Mesenchymal stem cell (in vitro differentiated cells and primary cell): ENCODE measurements at regions not wholly inside any gene's neighbourhood (a gene's known extent, or its start where the extent isn't known, plus 50 kb on each side); places are given as distances from the start of the nearest gene placed in this dataset.

ENCODE experiments used
- DNase-seq: peaks from one replicate; pipeline ENCODE4 v3.0.0-alpha.2; 2013
- H2AFZ ChIP-seq: one replicate; pipeline ENCODE4 v1.6.1; 2013; ENCODE audit warnings: low read depth, mild to moderate bottlenecking, control low read depth, inconsistent platforms, low read length, moderate library complexity
- H2AK5ac ChIP-seq: 2 replicates; pipeline ENCODE4 v1.6.1; 2013; ENCODE audit warnings: low read length, moderate library complexity, mild to moderate bottlenecking, inconsistent platforms; ENCODE audit not compliant: severe bottlenecking
- H2BK120ac ChIP-seq: one replicate; pipeline ENCODE4 v1.6.1; 2013; ENCODE audit warnings: low read depth, mild to moderate bottlenecking, inconsistent platforms, low read length, moderate library complexity
- H2BK12ac ChIP-seq, 2 experiments: one replicate each; pipeline ENCODE4 v1.6.1; 2013; ENCODE audit warnings: inconsistent platforms in 2 of 2, low read length in 2 of 2, mild to moderate bottlenecking in 2 of 2, moderate library complexity in 2 of 2, control low read depth in 1 of 2
- H2BK15ac ChIP-seq: one replicate; pipeline ENCODE4 v1.6.1; 2013; ENCODE audit warnings: mild to moderate bottlenecking, low read depth, inconsistent platforms; ENCODE audit not compliant: poor library complexity, severe bottlenecking
- H2BK5ac ChIP-seq: 2 replicates; pipeline ENCODE4 v1.6.1; 2013; ENCODE audit warnings: low read depth, mild to moderate bottlenecking, low read length, control low read depth, inconsistent platforms; ENCODE audit not compliant: poor library complexity, severe bottlenecking
- H3K14ac ChIP-seq, 2 experiments: one replicate each; pipeline ENCODE4 v1.6.1; 2013; ENCODE audit warnings: inconsistent platforms in 2 of 2, low read length in 2 of 2, control low read depth in 1 of 2, mild to moderate bottlenecking in 1 of 2, moderate library complexity in 1 of 2
- H3K18ac ChIP-seq, 2 experiments: one replicate each; pipeline ENCODE4 v1.6.1; 2013; ENCODE audit warnings: inconsistent platforms in 2 of 2, low read length in 2 of 2, control low read depth in 1 of 2, low read depth in 1 of 2, mild to moderate bottlenecking in 1 of 2
- H3K23ac ChIP-seq, 2 experiments: one replicate each; pipeline ENCODE4 v1.6.1; 2013; ENCODE audit warnings: inconsistent platforms in 2 of 2, low read length in 2 of 2, mild to moderate bottlenecking in 2 of 2, moderate library complexity in 2 of 2, control low read depth in 1 of 2
- H3K27ac ChIP-seq: 2 replicates; pipeline ENCODE4 v1.5.1; 2013; ENCODE audit warnings: mild to moderate bottlenecking, moderate library complexity, low read length, control low read depth, inconsistent platforms; ENCODE audit not compliant: poor library complexity, severe bottlenecking
- H3K27me3 ChIP-seq, 2 experiments: 2 replicates each; pipeline versions ENCODE4 v1.6.1 to v1.7.0; 2013; ENCODE audit warnings: low read length in 2 of 2, mild to moderate bottlenecking in 2 of 2, moderate library complexity in 2 of 2, control low read depth in 1 of 2, inconsistent platforms in 1 of 2; ENCODE audit not compliant: control insufficient read depth in 1 of 2, insufficient read depth in 1 of 2
- H3K36me3 ChIP-seq, 2 experiments: 2 replicates each; pipeline versions ENCODE4 v1.6.1 to v1.7.0; 2013; ENCODE audit warnings: low read length in 2 of 2, control low read depth in 1 of 2, inconsistent platforms in 1 of 2, low read depth in 1 of 2, mild to moderate bottlenecking in 1 of 2; ENCODE audit not compliant: insufficient read depth in 2 of 2, control insufficient read depth in 1 of 2
- H3K4ac ChIP-seq, 2 experiments: one replicate each; pipeline ENCODE4 v1.6.1; 2013; ENCODE audit warnings: inconsistent platforms in 2 of 2, low read length in 2 of 2, mild to moderate bottlenecking in 2 of 2, moderate library complexity in 2 of 2, control low read depth in 1 of 2, low read depth in 1 of 2
- H3K4me1 ChIP-seq: 2 replicates; pipeline ENCODE4 v1.6.1; 2013; ENCODE audit warnings: low read depth, low read length, control low read depth; ENCODE audit not compliant: control insufficient read depth, insufficient read depth
- H3K4me2 ChIP-seq: 2 replicates; pipeline ENCODE4 v1.6.1; 2013; ENCODE audit warnings: low read length, mild to moderate bottlenecking, inconsistent platforms; ENCODE audit not compliant: poor library complexity, severe bottlenecking
- H3K4me3 ChIP-seq, 2 experiments: 2 replicates each; pipeline versions ENCODE4 v1.5.1 to v1.7.0; 2013; ENCODE audit warnings: low read length in 2 of 2, mild to moderate bottlenecking in 2 of 2, control low read depth in 1 of 2, low read depth in 1 of 2; ENCODE audit not compliant: insufficient read depth in 1 of 2
- H3K79me1 ChIP-seq: replicated peaks from 2 replicates; pipeline ENCODE4 v1.6.1; 2013; ENCODE audit warnings: mild to moderate bottlenecking, control low read depth, low read length, inconsistent platforms; ENCODE audit not compliant: poor library complexity, severe bottlenecking
- H3K9ac ChIP-seq: 2 replicates; pipeline ENCODE4 v1.7.0; 2013; ENCODE audit warnings: mild to moderate bottlenecking, low read length, moderate library complexity
- H3K9me3 ChIP-seq: 2 replicates; pipeline ENCODE4 v1.7.0; 2013; ENCODE audit warnings: mild to moderate bottlenecking, low read length; ENCODE audit not compliant: control insufficient read depth
- H4K8ac ChIP-seq: one replicate; pipeline ENCODE4 v1.6.1; 2013; ENCODE audit warnings: inconsistent platforms, mild to moderate bottlenecking, low read length, moderate library complexity
- H4K91ac ChIP-seq: one replicate; pipeline ENCODE4 v1.6.1; 2013; ENCODE audit warnings: mild to moderate bottlenecking, low read length, inconsistent platforms
- WGBS: methylation state at CpG from one replicate; pipeline ENCODE4 v1.1.7; 2013; ENCODE audit warnings: mixed read lengths; 5-methylcytosine and 5-hydroxymethylcytosine counted together

DNA sequence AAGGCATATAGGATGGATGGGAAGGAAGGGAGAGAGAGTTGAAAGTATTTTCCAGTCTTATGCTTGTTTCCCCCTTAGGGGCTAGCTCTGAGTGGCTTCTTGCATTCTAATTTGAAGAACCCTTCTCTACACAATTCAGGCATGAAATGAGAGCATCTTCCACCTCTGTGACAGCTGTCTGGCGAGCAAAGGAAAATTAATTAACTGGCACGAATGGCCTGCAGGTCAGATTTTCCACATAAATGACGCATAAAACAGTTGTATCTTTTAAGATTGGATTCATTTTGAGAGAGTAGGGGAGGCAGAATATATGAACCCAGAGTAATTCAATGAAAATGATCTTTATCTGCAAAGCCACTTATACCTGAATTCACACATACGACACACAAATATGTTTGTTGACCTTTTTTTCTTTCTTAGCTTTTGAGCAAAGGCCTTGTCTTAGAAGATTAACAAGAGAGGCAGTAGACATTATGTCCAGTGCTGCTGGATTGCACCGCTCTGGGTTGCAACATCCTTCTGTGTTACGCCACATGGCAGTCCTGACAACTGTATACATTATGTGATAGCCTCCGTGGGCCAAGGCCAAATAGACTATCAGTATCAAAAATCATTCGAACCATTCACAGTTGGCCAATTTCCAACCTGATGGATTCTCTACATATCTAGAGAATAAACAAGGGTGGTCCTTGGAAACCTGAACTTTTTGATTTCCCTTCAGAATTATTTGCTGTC, 173.0 kb upstream of the GOT2 start:
- DNase-seq = no peak
- no peak overlapping the region for H3K14ac ChIP-seq
- no peak overlapping the region for H4K91ac ChIP-seq
- H3K4me1 ChIP-seq = no peaks in the 10 kb centered on the region
- H3K36me3 ChIP-seq = no peaks in the 10 kb centered on the region
- no peaks in the 10 kb centered on the region for H3K9me3 ChIP-seq
- no peak overlapping the region for H2AK5ac ChIP-seq
- H2BK12ac ChIP-seq = no peak overlapping the region
- WGBS = 84% methylated on average over 7 of the region's 8 CpGs
- no peak overlapping the region for H2BK15ac ChIP-seq
- no peak overlapping the region for H4K8ac ChIP-seq
- H3K23ac ChIP-seq = no peak overlapping the region
- H2BK120ac ChIP-seq = no peak overlapping the region
- no peak overlapping the region for H3K4me3 ChIP-seq
- no peak overlapping the region for H2AFZ ChIP-seq
- H3K27ac ChIP-seq = no peak overlapping the region
- no peaks in the 10 kb centered on the region for H3K79me1 ChIP-seq
- H3K9ac ChIP-seq = no peak overlapping the region
- H2BK5ac ChIP-seq = no peak overlapping the region
- no peak overlapping the region for H3K4ac ChIP-seq
- H3K27me3 ChIP-seq = no peaks in the 10 kb centered on the region
- H3K18ac ChIP-seq = no peak overlapping the region
- H3K4me2 ChIP-seq = no peak overlapping the region

- no peaks in the 10 kb centered on the region for H3K36me3 ChIP-seq
- H4K8ac ChIP-seq = no peak overlapping the region
- no peaks in the 10 kb centered on the region for H3K27me3 ChIP-seq
- no peak overlapping the region for H2BK120ac ChIP-seq
- H2AFZ ChIP-seq = no peak overlapping the region
- H3K4me3 ChIP-seq = no peak overlapping the region
- no peaks in the 10 kb centered on the region for H3K4me1 ChIP-seq
- H3K9ac ChIP-seq = no peak overlapping the region
- H2BK12ac ChIP-seq = no peak overlapping the region
- no peak for DNase-seq
- H3K18ac ChIP-seq = no peak overlapping the region
- no peak overlapping the region for H2AK5ac ChIP-seq
- no peak overlapping the region for H4K91ac ChIP-seq
- H3K4me2 ChIP-seq = no peak overlapping the region
- H3K14ac ChIP-seq = no peak overlapping the region
- WGBS = 88% methylated on average over 1 of the region's 4 CpGs
- H3K79me1 ChIP-seq = no peaks in the 10 kb centered on the region
- H3K23ac ChIP-seq = no peak overlapping the region
- H3K9me3 ChIP-seq = peaks cover 2% of the 10 kb centered on the region
- H2BK5ac ChIP-seq = no peak overlapping the region
- no peak overlapping the region for H3K4ac ChIP-seq
- H2BK15ac ChIP-seq = no peak overlapping the region
- no peak overlapping the region for H3K27ac ChIP-seq
These were observed 170.2 kb upstream of the GOT2 start for GRCh38 chr16:58904291-58904690.

- Histone ChIP-seq H3K4me3 (no peak overlapping the region), H3K4ac (no peak overlapping the region), H4K91ac (no peak overlapping the region), H2BK5ac (no peak overlapping the region), H2BK12ac (no peak overlapping the region), H2BK15ac (no peak overlapping the region), H3K9me3 (no peaks in the 10 kb centered on the region), H3K9ac (no peak overlapping the region), H3K79me1 (no peaks in the 10 kb centered on the region), H3K18ac (no peak overlapping the region), H4K8ac (no peak overlapping the region), H2AFZ (no peak overlapping the region), H3K23ac (no peak overlapping the region), H3K4me1 (no peaks in the 10 kb centered on the region), H2AK5ac (no peak overlapping the region), H3K36me3 (no peaks in the 10 kb centered on the region), H3K14ac (no peak overlapping the region), H3K4me2 (no peak overlapping the region), H3K27me3 (no peaks in the 10 kb centered on the region), H2BK120ac (no peak overlapping the region), H3K27ac (no peak overlapping the region)
- WGBS = 81% methylated on average over 1 of the region's 1 CpG
- DNase-seq = no peak
These were observed 155.4 kb upstream of the GOT2 start for GRCh38 chr16:58889516-58889915.

DNA sequence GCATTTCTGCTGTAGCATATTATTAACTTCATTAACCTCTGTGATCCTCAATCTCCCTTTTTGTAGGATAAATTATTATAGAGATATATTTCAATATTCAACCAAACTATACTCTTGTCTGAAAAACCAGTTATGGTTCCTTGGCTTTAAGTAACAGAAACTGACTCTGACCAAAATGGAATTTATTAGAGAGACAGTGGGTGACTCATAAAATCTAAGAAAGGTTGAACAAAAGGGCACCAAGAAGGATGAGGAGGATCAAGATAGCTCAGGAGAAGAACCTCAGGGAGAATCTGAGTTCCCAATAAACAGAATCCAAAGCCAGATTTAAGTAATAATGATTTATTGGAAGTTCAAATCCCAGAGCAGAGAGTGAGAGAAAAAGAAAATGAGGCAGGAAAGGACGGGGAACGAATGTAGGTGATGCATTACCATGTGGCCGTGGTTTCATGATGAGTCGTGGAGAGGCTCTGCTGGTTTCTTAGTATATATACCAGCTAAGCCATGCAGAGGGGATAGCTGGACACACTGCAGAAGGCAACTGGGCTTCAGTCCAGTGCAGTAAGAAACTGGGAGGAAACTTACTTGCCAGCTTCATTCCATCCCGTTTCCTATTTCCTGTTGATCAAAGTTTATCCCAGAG, 151.5 kb upstream of the GOT2 start:
- Histone ChIP-seq H2BK5ac (no peak overlapping the region), H3K27ac (no peak overlapping the region), H3K4me2 (no peak overlapping the region), H2BK120ac (no peak overlapping the region), H3K79me1 (no peaks in the 10 kb centered on the region), H2AFZ (no peak overlapping the region), H3K4ac (no peak overlapping the region), H3K23ac (no peak overlapping the region), H3K4me3 (no peak overlapping the region), H2AK5ac (no peak overlapping the region), H3K9me3 (no peaks in the 10 kb centered on the region), H3K14ac (no peak overlapping the region), H3K27me3 (no peaks in the 10 kb centered on the region), H3K36me3 (no peaks in the 10 kb centered on the region), H4K8ac (no peak overlapping the region), H2BK12ac (no peak overlapping the region), H3K18ac (no peak overlapping the region), H2BK15ac (no peak overlapping the region), H3K9ac (no peak overlapping the region), H4K91ac (no peak overlapping the region), H3K4me1 (no peaks in the 10 kb centered on the region)
- no peak for DNase-seq
- WGBS = 71% methylated on average over 5 of the region's 5 CpGs
